IMR-90 (cell line): ENCODE measurements at regions not wholly inside any gene's neighbourhood (a gene's known extent, or its start where the extent isn't known, plus 50 kb on each side); places are given as distances from the start of the nearest gene placed in this dataset.

Experiments used
- ATAC-seq: fragments of 200-7000 bp; cut with Tn5 transposase; 2 replicates; pipeline ENCODE4 v1.9.1; 2020; ENCODE audit warnings: low read depth, mild to moderate bottlenecking, moderate library complexity
- BruUV-seq: library from RNA; stranded (reverse); fragments of 400-500 nt; replicated peaks from 2 replicates; lab custom pipeline; 2021; lab: Mats Ljungman, UMichigan
- CTCF ChIA-PET: fragments of 300-600 bp; formaldehyde crosslinking; extraction: SDS; loops from one replicate; lab custom pipeline; 2021; ENCODE audit warnings: antibody characterized with exemption; lab: Yijun Ruan, JAX
- POLR2A ChIA-PET: fragments of 300-600 bp; sonication (Branson Sonifier 250); formaldehyde crosslinking; loops from one replicate; lab custom pipeline; 2022; ENCODE audit warnings: antibody characterized with exemption; ENCODE audit not compliant: unreplicated experiment; lab: Charles Lee
- DNase-seq: peaks from one replicate; pipeline ENCODE4 v3.0.0; 2013
- H2AFZ ChIP-seq: replicated peaks from 2 replicates; pipeline ENCODE3; 2013; ENCODE audit warnings: low read length, mild to moderate bottlenecking; ENCODE audit not compliant: poor library complexity
- H2AK5ac ChIP-seq: 2 replicates; pipeline ENCODE4 v1.6.1; 2013; ENCODE audit warnings: low read depth, low read length, inconsistent platforms
- H2AK9ac ChIP-seq: replicated peaks from 2 replicates; pipeline ENCODE3; 2013; ENCODE audit warnings: mild to moderate bottlenecking, low read depth, low read length, moderate library complexity; ENCODE audit not compliant: poor library complexity
- H2BK120ac ChIP-seq: 2 replicates; pipeline ENCODE4 v1.6.1; 2013; ENCODE audit warnings: low read depth, low read length, inconsistent platforms
- H2BK15ac ChIP-seq: 3 replicates; pipeline ENCODE4 v1.6.1; 2013; ENCODE audit warnings: low read depth, low read length, inconsistent platforms
- H2BK20ac ChIP-seq: 2 replicates; pipeline ENCODE4 v1.6.1; 2013; ENCODE audit warnings: low read depth, mild to moderate bottlenecking, inconsistent platforms, low read length, moderate library complexity
- H2BK5ac ChIP-seq: 2 replicates; pipeline ENCODE4 v1.6.1; 2013; ENCODE audit warnings: mild to moderate bottlenecking, low read depth, low read length, inconsistent platforms; ENCODE audit not compliant: poor library complexity, severe bottlenecking
- H3K14ac ChIP-seq: replicated peaks from 2 replicates; pipeline ENCODE4 v1.6.1; 2013; ENCODE audit warnings: low read depth, low read length, inconsistent platforms
- H3K18ac ChIP-seq: 2 replicates; pipeline ENCODE4 v1.6.1; 2013; ENCODE audit warnings: low read depth, low read length, control low read depth
- H3K23ac ChIP-seq: 2 replicates; pipeline ENCODE4 v1.6.1; 2013; ENCODE audit warnings: low read depth, low read length, inconsistent platforms
- H3K27ac ChIP-seq: 2 replicates; pipeline ENCODE4 v1.5.1; 2013; ENCODE audit warnings: mild to moderate bottlenecking, control low read depth, low read length; ENCODE audit not compliant: insufficient read depth
- H3K27me3 ChIP-seq: 2 replicates; pipeline ENCODE4 v1.6.1; 2013; ENCODE audit warnings: low read length; ENCODE audit not compliant: control insufficient read depth, insufficient read depth
- H3K36me3 ChIP-seq: 2 replicates; pipeline ENCODE4 v1.6.1; 2013; ENCODE audit warnings: low read length, mixed read lengths; ENCODE audit not compliant: control insufficient read depth, insufficient read depth
- H3K4ac ChIP-seq: 2 replicates; pipeline ENCODE4 v1.6.1; 2013; ENCODE audit warnings: low read depth, low read length, inconsistent platforms
- H3K4me1 ChIP-seq: 2 replicates; pipeline ENCODE4 v1.6.1; 2013; ENCODE audit warnings: low read length, mixed read lengths; ENCODE audit not compliant: control insufficient read depth, insufficient read depth
- H3K4me2 ChIP-seq: 2 replicates; pipeline ENCODE4 v1.6.1; 2013; ENCODE audit warnings: low read depth, mild to moderate bottlenecking, control low read depth, low read length, moderate library complexity
- H3K4me3 ChIP-seq: 2 replicates; pipeline ENCODE4 v1.5.1; 2013; ENCODE audit warnings: low read depth, mild to moderate bottlenecking, control low read depth, low read length, moderate library complexity; ENCODE audit not compliant: insufficient read depth
- H3K56ac ChIP-seq: 2 replicates; pipeline ENCODE4 v1.6.1; 2013; ENCODE audit warnings: low read length, inconsistent platforms; ENCODE audit not compliant: insufficient read depth; ENCODE audit errors: extremely low read depth
- H3K79me1 ChIP-seq, 2 experiments: 2 replicates each; pipeline ENCODE4 v1.6.1; 2013; ENCODE audit warnings: low read length in 2 of 2, inconsistent platforms in 1 of 2, low read depth in 1 of 2
- H3K9ac ChIP-seq: 2 replicates; pipeline ENCODE4 v1.6.1; 2013; ENCODE audit warnings: low read depth, low read length, control low read depth
- H3K9me1 ChIP-seq: 2 replicates; pipeline ENCODE4 v1.6.1; 2013; ENCODE audit warnings: low read length, inconsistent platforms; ENCODE audit not compliant: insufficient read depth
- H3K9me3 ChIP-seq: 2 replicates; pipeline ENCODE4 v1.6.1; 2013; ENCODE audit warnings: low read length; ENCODE audit not compliant: control insufficient read depth, insufficient read depth
- H4K20me1 ChIP-seq: 2 replicates; pipeline ENCODE4 v1.6.1; 2013; ENCODE audit warnings: low read length, inconsistent platforms; ENCODE audit not compliant: insufficient read depth
- H4K5ac ChIP-seq: 2 replicates; pipeline ENCODE4 v1.6.1; 2013; ENCODE audit warnings: mild to moderate bottlenecking, low read depth, low read length, control low read depth
- H4K8ac ChIP-seq, 2 experiments: 2 replicates each; pipeline ENCODE4 v1.6.1; 2013; ENCODE audit warnings: low read depth in 2 of 2, low read length in 2 of 2, control low read depth in 1 of 2, inconsistent platforms in 1 of 2
- H4K91ac ChIP-seq: 2 replicates; pipeline ENCODE4 v1.6.1; 2013; ENCODE audit warnings: low read depth, low read length, inconsistent platforms; ENCODE audit not compliant: insufficient read depth
- BHLHE40 ChIP-seq: fragments of 150-350 bp; IDR thresholded peaks from 2 replicates; pipeline ENCODE4 v1.6.1; 2016; ENCODE audit warnings: mild to moderate bottlenecking, low read depth, low read length
- MAZ ChIP-seq: IDR thresholded peaks from 2 replicates; pipeline ENCODE4 v1.6.1; 2012; ENCODE audit warnings: low read depth, mild to moderate bottlenecking, low read length, improper control_type of control experiment, moderate library complexity, borderline replicate concordance
- RFX5 ChIP-seq: IDR thresholded peaks from 2 replicates; pipeline ENCODE4 v1.8.0; 2012; ENCODE audit warnings: low read depth, mild to moderate bottlenecking, low read length, moderate library complexity
- dilution Hi-C: fragments of 300-500 bp; cut with HindIII; formaldehyde crosslinking; loops from one replicate; pipeline ENCODE4 v1.14.3; 2018; ENCODE audit warnings: low sequenced_read_pairs; ENCODE audit not compliant: unreplicated experiment
- in situ Hi-C: fragments of 300-500 bp; cut with MboI; formaldehyde crosslinking; loops from 3 replicates; pipeline ENCODE4 v1.14.3; 2019; ENCODE audit warnings: low sequenced_read_pairs, inconsistent platforms, mixed read lengths
- intact Hi-C: fragments of 100-400 bp; cut with micrococcal nuclease; formaldehyde crosslinking; loops from 2 replicates; pipeline ENCODE4 v1.10.0; 2022

GRCh38 chr20:18926965-18927364, 113.4 kb downstream of the SCP2D1 start:
- Histone ChIP-seq H4K5ac (no peak overlapping the region), H2BK120ac (no peak overlapping the region), H3K9me3 (no peaks in the 10 kb centered on the region), H3K4me3 (no peak overlapping the region), H3K4me1 (no peaks in the 10 kb centered on the region), H3K4ac (no peak overlapping the region), H2BK5ac (no peak overlapping the region), H2BK15ac (no peak overlapping the region), H2AFZ (no peak overlapping the region), H4K8ac (no peak overlapping the region), H3K4me2 (no peak overlapping the region), H3K14ac (no peak overlapping the region), H4K20me1 (no peaks in the 10 kb centered on the region), H2AK5ac (no peak overlapping the region), H2AK9ac (no peak overlapping the region), H3K36me3 (no peaks in the 10 kb centered on the region), H3K9me1 (no peaks in the 10 kb centered on the region), H3K9ac (no peak overlapping the region), H4K91ac (no peak overlapping the region), H3K18ac (no peak overlapping the region), H2BK20ac (no peak overlapping the region), H3K27ac (no peak overlapping the region), H3K56ac (no peak overlapping the region), H3K79me1 (no peaks in the 10 kb centered on the region), H3K27me3 (no peaks in the 10 kb centered on the region), H3K23ac (no peak overlapping the region)
- no peak for TF ChIP-seq BHLHE40
- no peak for TF ChIP-seq RFX5
- no peak for TF ChIP-seq MAZ
- in situ Hi-C loops, result no loop called here
- ChIA-PET POLR2A (no interaction called here), CTCF (no interaction called here)
- dilution Hi-C loops, result no loop called here
- ATAC-seq (no peak), DNase-seq (no peak)
- no TSS peak for BruUV-seq
- intact Hi-C loops, result no loop called here
